Activated naive CD8-positive, alpha-beta T cell treated with anti-CD3 and anti-CD28 coated beads, Interleukin-2, amount 50 U/mL, for 24 hours (primary cell): ENCODE measurements at regions not wholly inside any gene's neighbourhood (a gene's known extent, or its start where the extent isn't known, plus 50 kb on each side); places are given as distances from the start of the nearest gene placed in this dataset.

Experiments
- ATAC-seq: fragments of 150-1000 bp; cut with Tn5 transposase; one replicate; pipeline ENCODE4 v1.10.0; 2021
- DNase-seq: peaks from one replicate; pipeline ENCODE4 v3.0.0; 2021
- H3K27ac Mint-ChIP-seq: one replicate; pipeline ENCODE4 v1.8.0; 2021; ENCODE audit warnings: mild to moderate bottlenecking, mixed read lengths
- H3K27me3 Mint-ChIP-seq: one replicate; pipeline ENCODE4 v1.8.0; 2021; ENCODE audit warnings: mixed read lengths
- H3K36me3 Mint-ChIP-seq: one replicate; pipeline ENCODE4 v1.8.0; 2021; ENCODE audit warnings: low read depth, mixed read lengths
- H3K4me1 Mint-ChIP-seq: one replicate; pipeline ENCODE4 v1.8.0; 2021; ENCODE audit warnings: mixed read lengths
- H3K4me3 Mint-ChIP-seq: one replicate; pipeline ENCODE4 v1.8.0; 2021; ENCODE audit warnings: mild to moderate bottlenecking, moderate library complexity, mixed read lengths
- H3K9me3 Mint-ChIP-seq: one replicate; pipeline ENCODE4 v1.8.0; 2021; ENCODE audit warnings: mixed read lengths

- H3K4me3 Mint-ChIP-seq = no peak overlapping the region
- ATAC-seq = no peak
- no peaks in the 10 kb centered on the region for H3K27me3 Mint-ChIP-seq
These were observed 1736.4 kb downstream of the MAT2B start for GRCh38 chr5:165241811-165242210.

DNA sequence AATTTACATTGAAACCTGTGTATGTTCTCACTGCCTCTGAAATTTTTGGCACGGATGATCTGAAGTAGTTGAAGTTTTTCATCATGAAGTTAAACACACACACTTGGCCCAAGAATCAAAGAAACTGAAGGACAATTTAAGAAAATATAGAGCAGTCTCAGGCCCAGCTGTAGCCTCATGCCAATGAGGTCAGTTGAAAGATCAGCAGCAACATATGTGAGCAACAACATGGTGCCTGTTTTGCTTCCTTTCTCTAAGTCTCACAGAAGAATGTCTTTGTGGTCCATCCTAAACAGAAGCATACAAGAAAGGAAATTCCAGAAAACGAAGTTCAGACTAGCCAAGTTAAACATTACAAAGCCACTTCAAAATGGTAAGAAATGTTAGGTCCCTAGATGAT is 1737.2 kb downstream of the MAT2B start:
- ATAC-seq = no peak
- no peaks in the 10 kb centered on the region for H3K4me1 Mint-ChIP-seq
- no peak overlapping the region for H3K4me3 Mint-ChIP-seq
- no peak overlapping the region for H3K27ac Mint-ChIP-seq
- no peak for DNase-seq
- no peaks in the 10 kb centered on the region for H3K36me3 Mint-ChIP-seq
- no peaks in the 10 kb centered on the region for H3K27me3 Mint-ChIP-seq
- H3K9me3 Mint-ChIP-seq = peaks cover 3% of the 10 kb centered on the region

More at GRCh38 chr5:165241811-165242210, 1736.4 kb downstream of the MAT2B start:
- Mint-ChIP-seq H3K36me3 (no peaks in the 10 kb centered on the region), H3K9me3 (peaks cover 3% of the 10 kb centered on the region), H3K4me1 (no peaks in the 10 kb centered on the region), H3K27ac (no peak overlapping the region)
- no peak for DNase-seq

GRCh38 chr5:165244407-165244806 is 1739.0 kb downstream of the MAT2B start:
- Mint-ChIP-seq H3K4me1 (no peaks in the 10 kb centered on the region), H3K27me3 (no peaks in the 10 kb centered on the region), H3K27ac (no peak overlapping the region), H3K9me3 (no peaks in the 10 kb centered on the region), H3K4me3 (no peak overlapping the region), H3K36me3 (no peaks in the 10 kb centered on the region)
- no peak for DNase-seq
- no peak for ATAC-seq

GRCh38 chr5:165258197-165258771 is 1752.9 kb downstream of the MAT2B start:
- H3K27me3 Mint-ChIP-seq = no peaks in the 10 kb centered on the region
- no peaks in the 10 kb centered on the region for H3K9me3 Mint-ChIP-seq
- no peaks in the 10 kb centered on the region for H3K4me1 Mint-ChIP-seq
- H3K36me3 Mint-ChIP-seq = no peaks in the 10 kb centered on the region
- DNase-seq (no peak), ATAC-seq (no peak)
- H3K27ac Mint-ChIP-seq = no peak overlapping the region
- H3K4me3 Mint-ChIP-seq = no peak overlapping the region

DNA sequence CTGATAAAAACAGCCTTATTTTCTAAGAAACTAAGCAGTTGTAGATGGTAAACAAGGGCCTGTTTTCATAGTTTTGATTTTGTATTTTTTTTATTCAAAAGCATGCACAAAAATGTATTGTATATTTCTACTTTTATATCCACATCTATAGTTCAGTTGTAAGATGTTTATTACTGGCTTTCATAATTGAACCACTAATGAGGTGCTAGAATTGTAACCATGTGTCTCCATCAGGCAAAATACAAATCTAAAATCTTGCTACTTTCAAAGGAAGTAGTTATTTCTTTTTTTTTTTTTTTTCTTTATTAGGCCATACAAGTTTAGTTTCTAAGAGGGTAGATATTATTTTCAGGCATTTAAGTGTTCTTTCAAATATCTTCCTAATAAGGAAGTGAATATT is 1755.0 kb downstream of the MAT2B start:
- DNase-seq (no peak), ATAC-seq (no peak)
- Mint-ChIP-seq H3K36me3 (no peaks in the 10 kb centered on the region), H3K27me3 (no peaks in the 10 kb centered on the region), H3K27ac (no peak overlapping the region), H3K9me3 (no peaks in the 10 kb centered on the region), H3K4me3 (no peak overlapping the region), H3K4me1 (no peaks in the 10 kb centered on the region)

DNA sequence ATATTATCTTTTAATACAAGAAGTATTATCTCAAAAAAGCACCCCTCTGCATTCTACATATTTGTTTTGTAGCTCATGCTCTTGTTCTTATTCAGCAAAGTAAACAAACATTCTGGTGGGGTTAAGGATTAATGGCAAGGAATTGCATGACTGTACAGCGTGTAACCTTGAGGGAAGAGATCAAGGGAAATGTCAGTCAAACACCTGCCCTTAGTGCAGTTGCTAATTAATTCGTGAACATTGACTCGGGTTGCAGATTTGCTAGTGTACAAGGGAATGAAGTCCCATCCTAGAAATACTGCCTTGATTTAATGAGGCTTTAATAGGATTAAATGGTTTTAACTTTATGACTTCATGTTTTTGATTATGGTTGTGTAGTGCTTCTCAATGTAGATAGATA is 1758.1 kb downstream of the MAT2B start:
- ATAC-seq = no peak
- no peaks in the 10 kb centered on the region for H3K4me1 Mint-ChIP-seq

GRCh38 chr5:165266939-165267338 is 1761.5 kb downstream of the MAT2B start:
- H3K27ac Mint-ChIP-seq = no peak overlapping the region
- no peak for ATAC-seq

More for the DNA sequence above, 1758.1 kb downstream of the MAT2B start:
- Mint-ChIP-seq H3K9me3 (no peaks in the 10 kb centered on the region), H3K36me3 (no peaks in the 10 kb centered on the region), H3K27me3 (no peaks in the 10 kb centered on the region), H3K27ac (no peak overlapping the region), H3K4me3 (no peak overlapping the region)
- DNase-seq = no peak

GRCh38 chr5:165272436-165272835 is 1767.0 kb downstream of the MAT2B start:
- Mint-ChIP-seq H3K4me3 (no peak overlapping the region), H3K27ac (no peak overlapping the region)
- ATAC-seq = no peak

More at GRCh38 chr5:165266939-165267338, 1761.5 kb downstream of the MAT2B start:
- DNase-seq = no peak
- no peaks in the 10 kb centered on the region for H3K9me3 Mint-ChIP-seq
- H3K4me3 Mint-ChIP-seq = no peak overlapping the region
- H3K4me1 Mint-ChIP-seq = no peaks in the 10 kb centered on the region
- no peaks in the 10 kb centered on the region for H3K27me3 Mint-ChIP-seq
- no peaks in the 10 kb centered on the region for H3K36me3 Mint-ChIP-seq

GRCh38 chr5:165277661-165278060 is 1772.2 kb downstream of the MAT2B start:
- H3K27ac Mint-ChIP-seq = no peak overlapping the region
- ATAC-seq (no peak), DNase-seq (no peak)
- peaks cover 5% of the 10 kb centered on the region for H3K9me3 Mint-ChIP-seq
- no peaks in the 10 kb centered on the region for H3K36me3 Mint-ChIP-seq
- no peaks in the 10 kb centered on the region for H3K4me1 Mint-ChIP-seq
- H3K4me3 Mint-ChIP-seq = no peak overlapping the region
- no peaks in the 10 kb centered on the region for H3K27me3 Mint-ChIP-seq

More at GRCh38 chr5:165272436-165272835, 1767.0 kb downstream of the MAT2B start:
- Mint-ChIP-seq H3K4me1 (no peaks in the 10 kb centered on the region), H3K27me3 (no peaks in the 10 kb centered on the region), H3K36me3 (no peaks in the 10 kb centered on the region), H3K9me3 (peaks cover 5% of the 10 kb centered on the region)
- DNase-seq = no peak

GRCh38 chr5:165282491-165282890 is 1777.1 kb downstream of the MAT2B start:
- H3K9me3 Mint-ChIP-seq = no peaks in the 10 kb centered on the region
- H3K4me3 Mint-ChIP-seq = no peak overlapping the region
- ATAC-seq = no peak
- no peak overlapping the region for H3K27ac Mint-ChIP-seq
- no peaks in the 10 kb centered on the region for H3K36me3 Mint-ChIP-seq
- no peaks in the 10 kb centered on the region for H3K27me3 Mint-ChIP-seq
- no peaks in the 10 kb centered on the region for H3K4me1 Mint-ChIP-seq
- no peak for DNase-seq

DNA sequence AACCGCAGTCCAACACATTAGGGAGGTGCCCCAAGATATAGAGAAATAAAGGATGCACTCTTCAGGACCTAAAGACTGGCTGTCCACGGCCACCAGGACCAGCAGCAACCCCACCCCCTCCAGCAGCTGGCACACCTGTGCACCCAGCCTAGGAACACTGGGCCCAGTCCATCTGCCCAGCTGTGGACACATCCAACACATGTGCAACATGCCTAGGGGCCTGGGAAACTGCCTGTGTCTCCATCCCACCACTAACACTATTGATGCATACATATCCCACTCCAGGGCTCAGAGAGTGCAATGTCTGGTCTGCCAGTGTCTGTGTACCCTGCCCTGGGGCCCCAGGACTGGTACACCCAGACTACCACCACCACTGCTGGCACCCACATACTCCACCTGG is 1781.3 kb downstream of the MAT2B start:
- ATAC-seq (no peak), DNase-seq (no peak)
- H3K4me3 Mint-ChIP-seq = no peak overlapping the region
- H3K27me3 Mint-ChIP-seq = no peaks in the 10 kb centered on the region
- no peak overlapping the region for H3K27ac Mint-ChIP-seq
- H3K4me1 Mint-ChIP-seq = no peaks in the 10 kb centered on the region
- H3K9me3 Mint-ChIP-seq = no peaks in the 10 kb centered on the region
- no peaks in the 10 kb centered on the region for H3K36me3 Mint-ChIP-seq

GRCh38 chr5:165290535-165290934 is 1785.1 kb downstream of the MAT2B start:
- no peak for ATAC-seq
- H3K4me1 Mint-ChIP-seq = no peaks in the 10 kb centered on the region
- H3K27me3 Mint-ChIP-seq = no peaks in the 10 kb centered on the region
- H3K36me3 Mint-ChIP-seq = no peaks in the 10 kb centered on the region
- DNase-seq = no peak
- no peak overlapping the region for H3K27ac Mint-ChIP-seq
- no peak overlapping the region for H3K4me3 Mint-ChIP-seq
- peaks cover 5% of the 10 kb centered on the region for H3K9me3 Mint-ChIP-seq

DNA sequence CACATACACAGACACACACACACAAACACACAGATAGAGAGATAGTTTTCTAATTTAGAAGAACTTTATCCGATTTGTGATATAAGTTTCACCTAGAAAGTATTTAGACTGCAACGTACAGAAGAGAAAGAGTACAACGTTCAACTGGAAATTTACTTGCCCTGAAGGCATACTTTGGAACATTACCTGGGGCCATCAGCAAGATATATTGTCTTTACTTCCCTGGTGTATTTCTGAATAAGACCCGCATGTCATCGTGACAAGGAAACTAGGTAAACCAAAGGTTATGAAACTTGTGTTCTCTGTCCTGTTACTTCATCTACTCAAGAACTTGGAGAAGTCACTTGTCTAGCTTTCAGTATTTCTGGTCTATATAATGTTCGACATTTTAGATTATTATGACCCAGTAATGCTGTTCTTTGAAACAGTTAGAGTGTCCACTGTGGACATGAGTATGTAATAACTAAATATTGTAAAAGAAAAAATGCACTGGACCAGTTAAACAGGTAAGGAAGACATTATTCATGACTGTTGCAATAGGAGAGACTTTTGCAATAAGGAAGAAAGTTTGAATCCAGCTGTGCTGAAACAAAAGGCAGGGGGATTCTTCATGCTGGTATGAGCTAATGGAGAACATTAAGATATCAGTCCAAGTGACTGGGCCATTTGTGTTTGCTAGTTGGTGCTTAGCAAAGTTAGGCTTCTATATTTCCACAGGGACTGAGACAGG is 1791.1 kb downstream of the MAT2B start:
- Mint-ChIP-seq H3K4me3 (no peak overlapping the region), H3K4me1 (no peaks in the 10 kb centered on the region), H3K27ac (no peak overlapping the region), H3K36me3 (no peaks in the 10 kb centered on the region), H3K27me3 (no peaks in the 10 kb centered on the region), H3K9me3 (peaks cover 8% of the 10 kb centered on the region)
- no peak for DNase-seq
- no peak for ATAC-seq

- Mint-ChIP-seq H3K27me3 (no peaks in the 10 kb centered on the region), H3K9me3 (peaks cover 4% of the 10 kb centered on the region), H3K27ac (no peak overlapping the region), H3K4me3 (no peak overlapping the region), H3K36me3 (no peaks in the 10 kb centered on the region), H3K4me1 (no peaks in the 10 kb centered on the region)
- DNase-seq (no peak), ATAC-seq (no peak)
These were observed 1798.9 kb downstream of the MAT2B start for GRCh38 chr5:165304193-165304827.

- no peak overlapping the region for H3K27ac Mint-ChIP-seq
- no peaks in the 10 kb centered on the region for H3K27me3 Mint-ChIP-seq
- H3K4me1 Mint-ChIP-seq = no peaks in the 10 kb centered on the region
- H3K36me3 Mint-ChIP-seq = no peaks in the 10 kb centered on the region
- peaks cover 8% of the 10 kb centered on the region for H3K9me3 Mint-ChIP-seq
- ATAC-seq (no peak), DNase-seq (no peak)
- H3K4me3 Mint-ChIP-seq = no peak overlapping the region
These were observed 1800.2 kb downstream of the MAT2B start for GRCh38 chr5:165305596-165305995.
